A673 (cell line): ENCODE measurements at regions not wholly inside any gene's neighbourhood (a gene's known extent, or its start where the extent isn't known, plus 50 kb on each side); places are given as distances from the start of the nearest gene placed in this dataset.
"Not testable (repeated sequence)": the region's sequence is repeated elsewhere in the genome, so short reads cannot be mapped to it uniquely, and the experiment has no call there.

ENCODE experiments used
- BruUV-seq: library from RNA; stranded (reverse); fragments of 400-500 nt; replicated peaks from 2 replicates; lab custom pipeline; 2021; lab: Mats Ljungman, UMichigan
- CTCF ChIA-PET: fragments of 300-600 bp; sonication (Branson Sonifier 250); formaldehyde crosslinking; loops from one replicate; lab custom pipeline; 2022; ENCODE audit warnings: antibody characterized with exemption; lab: Charles Lee
- POLR2A ChIA-PET: fragments of 300-600 bp; sonication (Branson Sonifier 250); formaldehyde crosslinking; loops from one replicate; lab custom pipeline; 2022; ENCODE audit warnings: antibody characterized with exemption; ENCODE audit not compliant: low non-redundant PET; lab: Charles Lee
- DNase-seq: peaks from one replicate; pipeline ENCODE4 v3.0.0-alpha.2; 2015; ENCODE audit warnings: low spot score
- H3K27ac ChIP-seq: fragments of 200-600 bp; sonication (generic); 2 replicates; pipeline ENCODE4 v1.5.1; 2016; ENCODE audit warnings: mixed run types, low read depth, mild to moderate bottlenecking, mixed read lengths, antibody characterized with exemption, low read length; ENCODE audit not compliant: poor library complexity, severe bottlenecking
- H3K27me3 ChIP-seq: fragments of 200-600 bp; sonication (generic); replicated peaks from 2 replicates; pipeline ENCODE4 v1.6.1; 2017; ENCODE audit warnings: mixed run types, low read depth, mild to moderate bottlenecking, mixed read lengths, antibody characterized with exemption, low read length; ENCODE audit not compliant: insufficient read depth, poor library complexity
- H3K36me3 ChIP-seq: fragments of 200-600 bp; sonication (generic); 2 replicates; pipeline ENCODE4 v1.6.1; 2016; ENCODE audit warnings: mixed run types, mild to moderate bottlenecking, mixed read lengths, antibody characterized with exemption, low read length; ENCODE audit not compliant: insufficient read depth, poor library complexity, severe bottlenecking
- H3K4me1 ChIP-seq: fragments of 200-600 bp; sonication (generic); 2 replicates; pipeline ENCODE4 v1.6.1; 2017; ENCODE audit warnings: mixed run types, mild to moderate bottlenecking, mixed read lengths, antibody characterized with exemption, low read length; ENCODE audit not compliant: insufficient read depth, poor library complexity, severe bottlenecking
- H3K4me3 ChIP-seq: fragments of 200-600 bp; sonication (generic); 2 replicates; pipeline ENCODE4 v1.5.1; 2016; ENCODE audit warnings: low read depth, mixed run types, mild to moderate bottlenecking, mixed read lengths, low read length; ENCODE audit not compliant: poor library complexity, severe bottlenecking
- H3K9me3 ChIP-seq: fragments of 200-600 bp; sonication (generic); 2 replicates; pipeline ENCODE4 v1.6.1; 2016; ENCODE audit warnings: mixed run types, low read depth, mild to moderate bottlenecking, mixed read lengths, antibody characterized with exemption, low read length; ENCODE audit not compliant: poor library complexity, severe bottlenecking
- CTCF ChIP-seq: fragments of 300-800, 200-600 bp; sonication (generic); conservative IDR thresholded peaks from 2 replicates; pipeline ENCODE4 v1.5.1; 2017; ENCODE audit warnings: low read depth, mild to moderate bottlenecking, antibody characterized with exemption, low read length, moderate library complexity, mixed read lengths
- EZH2 ChIP-seq: fragments of 200-600 bp; sonication (generic); IDR thresholded peaks from 2 replicates; pipeline ENCODE4 v1.6.1; 2017; ENCODE audit warnings: borderline replicate concordance, low read depth, mild to moderate bottlenecking, mixed read lengths, antibody characterized with exemption, low read length; ENCODE audit not compliant: poor library complexity, severe bottlenecking
- intact Hi-C: fragments of 100-400 bp; cut with micrococcal nuclease; formaldehyde crosslinking; loops from one replicate; pipeline ENCODE4 v1.10.0; 2022; ENCODE audit not compliant: unreplicated experiment

GRCh38 chr9:29245351-29245750 lies 1672.1 kb upstream of the C9orf72 start:
- Histone ChIP-seq H3K4me1 (peaks cover 32% of the 10 kb centered on the region), H3K27ac (no peak overlapping the region), H3K27me3 (no peaks in the 10 kb centered on the region), H3K4me3 (no peak overlapping the region), H3K36me3 (no peaks in the 10 kb centered on the region), H3K9me3 (no peaks in the 10 kb centered on the region)
- ChIA-PET CTCF (no interaction called here), POLR2A (interaction anchor here (0.6 kb wide), 1 partner anchor 305 kb away, joined by 3 read pairs; no protein-coding TSS in a partner anchor)
- DNase-seq: peak; percentile 60
- intact Hi-C loops: no loop called here
- TF ChIP-seq EZH2: no peak
- no peak for TF ChIP-seq CTCF
- no TSS peak for BruUV-seq

GRCh38 chr9:29270400-29270799 lies 1697.1 kb upstream of the C9orf72 start:
- CTCF ChIA-PET, H3K9me3 ChIP-seq, H3K36me3 ChIP-seq, H3K4me1 ChIP-seq, H3K27ac ChIP-seq, H3K4me3 ChIP-seq, H3K27me3 ChIP-seq, intact Hi-C loops, POLR2A ChIA-PET, BruUV-seq, DNase-seq: not testable (repeated sequence)

- no peak for TF ChIP-seq CTCF
- Histone ChIP-seq H3K9me3 (no peaks in the 10 kb centered on the region), H3K27me3 (no peaks in the 10 kb centered on the region), H3K27ac (no peak overlapping the region), H3K36me3 (no peaks in the 10 kb centered on the region), H3K4me3 (no peak overlapping the region), H3K4me1 (peaks cover 15% of the 10 kb centered on the region)
- CTCF ChIA-PET: no interaction called here
- peak; percentile 38 for DNase-seq
- intact Hi-C loops: loop anchor here (10.0 kb wide), 1 partner anchor 263 kb away; no protein-coding TSS in a partner anchor
- POLR2A ChIA-PET: interaction anchor here (0.6 kb wide), 1 partner anchor 342 kb away, joined by 6 read pairs; no protein-coding TSS in a partner anchor
- BruUV-seq: no TSS peak
Observed at GRCh38 chr9:29282121-29282520, 1708.8 kb upstream of the C9orf72 start.

GRCh38 chr9:29285818-29286217 lies 1712.5 kb upstream of the C9orf72 start:
- BruUV-seq: no TSS peak
- H3K4me3 ChIP-seq: no peak overlapping the region
- CTCF ChIA-PET: no interaction called here
- H3K36me3 ChIP-seq: no peaks in the 10 kb centered on the region
- intact Hi-C loops: loop anchor here (10.0 kb wide), 1 partner anchor 259 kb away; no protein-coding TSS in a partner anchor
- no peaks in the 10 kb centered on the region for H3K27me3 ChIP-seq
- peaks cover 15% of the 10 kb centered on the region for H3K4me1 ChIP-seq
- DNase-seq: peak; percentile 63
- TF ChIP-seq CTCF: peak; percentile 56
- TF ChIP-seq EZH2: no peak
- POLR2A ChIA-PET: no interaction called here
- no peak overlapping the region for H3K27ac ChIP-seq
- H3K9me3 ChIP-seq: no peaks in the 10 kb centered on the region
